ENCODE measurements at regions not wholly inside any gene's neighbourhood (a gene's known extent, or its start where the extent isn't known, plus 50 kb on each side); places are given as distances from the start of the nearest gene placed in this dataset.

DNA sequence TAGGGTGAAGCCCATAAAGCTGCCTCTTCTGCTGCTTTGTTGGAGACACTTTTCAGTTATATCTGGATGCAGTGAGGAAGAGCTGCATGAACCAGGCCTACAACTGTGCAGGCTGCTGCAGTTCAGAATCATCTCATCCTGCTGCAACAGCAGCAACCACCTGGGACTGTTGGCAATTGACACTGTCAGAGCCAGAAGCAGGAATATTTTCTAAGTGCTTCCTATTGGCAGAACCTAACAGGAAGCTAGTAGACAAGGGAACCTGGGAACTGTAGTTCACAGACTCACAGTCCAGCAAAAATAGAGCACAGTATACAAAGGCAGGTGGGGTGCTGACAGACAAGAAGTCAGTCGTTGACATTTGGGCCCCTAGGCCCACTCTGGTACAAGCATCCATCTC, 452.9 kb upstream of the SPRED2 start:
- Histone ChIP-seq H3K27me3 (ENCODE audit: control insufficient read depth, insufficient read depth, low read length) (peaks cover 2% of the 10 kb centered on the region), H3K4me2 (ENCODE audit: low read depth, low read length) (no peak overlapping the region), H3K9me3 (ENCODE audit: control insufficient read depth, insufficient read depth, low read length) (no peaks in the 10 kb centered on the region), H2BK15ac (ENCODE audit: low read depth, low read length) (no peak overlapping the region), H3K4ac (ENCODE audit: low read depth, low read length) (no peak overlapping the region), H2BK5ac (ENCODE audit: low read depth, low read length, poor library complexity, severe bottlenecking) (no peak overlapping the region), H2BK120ac (ENCODE audit: low read depth, low read length) (no peak overlapping the region), H3K27ac (ENCODE audit: insufficient read depth, low read length) (no peak overlapping the region), H3K4me1 (ENCODE audit: control insufficient read depth, insufficient read depth, low read length) (no peaks in the 10 kb centered on the region), H3K9me1 (ENCODE audit: insufficient read depth, low read length) (no peaks in the 10 kb centered on the region; the same call in 1 of the 2 replicates), H3K4me3 (ENCODE audit: insufficient read depth, low read depth, low read length) (no peak overlapping the region), H2AK9ac (replicated peaks; ENCODE audit: low read depth, low read length, poor library complexity) (no peak overlapping the region), H4K8ac (ENCODE audit: low read depth in 2 of 2, low read length in 2 of 2) (no peak overlapping the region), H2BK20ac (ENCODE audit: low read depth, low read length) (no peak overlapping the region), H3K79me1 (ENCODE audit: low read depth in 1 of 2, low read length in 2 of 2) (no peaks in the 10 kb centered on the region), H3K9ac (ENCODE audit: low read depth, low read length) (no peak overlapping the region), H3K18ac (ENCODE audit: low read depth, low read length) (no peak overlapping the region), H4K20me1 (ENCODE audit: insufficient read depth, low read length) (no peaks in the 10 kb centered on the region), H4K91ac (ENCODE audit: insufficient read depth, low read depth, low read length) (no peak overlapping the region), H2AK5ac (ENCODE audit: low read depth, low read length) (no peak overlapping the region), H3K36me3 (ENCODE audit: control insufficient read depth, insufficient read depth, low read length) (no peaks in the 10 kb centered on the region), H4K5ac (ENCODE audit: low read depth, low read length) (no peak overlapping the region), H2AFZ (replicated peaks; ENCODE audit: low read length, poor library complexity) (no peak overlapping the region), H3K23ac (ENCODE audit: low read depth, low read length) (no peak overlapping the region), H3K14ac (replicated peaks; ENCODE audit: low read depth, low read length) (no peak overlapping the region), H3K56ac (ENCODE audit: extremely low read depth, insufficient read depth, low read length) (no peak overlapping the region)
- WGBS, 2 experiments (ENCODE audit: extremely low coverage in 2 of 2, insufficient read length in 1 of 2) = no CpG with 5 or more reads among the region's 1 CpG
- intact Hi-C loops (cut with micrococcal nuclease) = no loop called here
- BruUV-seq (replicated peaks) = no TSS peak
- ChIA-PET CTCF (no interaction called here), POLR2A (ENCODE audit: unreplicated experiment) (no interaction called here)
- ATAC-seq (ENCODE audit: low read depth) = no peak
- DNase-seq = no peak
- in situ Hi-C loops (cut with MboI; ENCODE audit: low sequenced_read_pairs) = no loop called here
- dilution Hi-C loops (cut with HindIII; ENCODE audit: low sequenced_read_pairs, unreplicated experiment) = no loop called here
- no peak for TF ChIP-seq FOS (IDR thresholded peaks at IDR 0.05; ENCODE audit: low read depth, low read length)
- TF ChIP-seq MAZ (IDR thresholded peaks at IDR 0.05; ENCODE audit: borderline replicate concordance, low read depth, low read length) = no peak
- no peak for TF ChIP-seq RFX5 (IDR thresholded peaks at IDR 0.05; ENCODE audit: low read depth, low read length)
- no peak for TF ChIP-seq SMC3 (IDR thresholded peaks at IDR 0.05; ENCODE audit: low read depth, low read length)
- TF ChIP-seq, protein P1, sequence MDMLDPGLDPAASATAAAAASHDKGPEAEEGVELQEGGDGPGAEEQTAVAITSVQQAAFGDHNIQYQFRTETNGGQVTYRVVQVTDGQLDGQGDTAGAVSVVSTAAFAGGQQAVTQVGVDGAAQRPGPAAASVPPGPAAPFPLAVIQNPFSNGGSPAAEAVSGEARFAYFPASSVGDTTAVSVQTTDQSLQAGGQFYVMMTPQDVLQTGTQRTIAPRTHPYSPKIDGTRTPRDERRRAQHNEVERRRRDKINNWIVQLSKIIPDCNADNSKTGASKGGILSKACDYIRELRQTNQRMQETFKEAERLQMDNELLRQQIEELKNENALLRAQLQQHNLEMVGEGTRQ (IDR thresholded peaks at IDR 0.05; ENCODE audit: low read depth, low read length) = no peak
- no peak for TF ChIP-seq CHD1 (IDR thresholded peaks at IDR 0.05; ENCODE audit: low read depth, low read length)
- no peak for TF ChIP-seq NFE2L2 (IDR thresholded peaks at IDR 0.05; ENCODE audit: low read depth, low read length)
- no peak for TF ChIP-seq RAD21 (IDR thresholded peaks at IDR 0.05; ENCODE audit: low read length)
- TF ChIP-seq BHLHE40 (IDR thresholded peaks at IDR 0.05; ENCODE audit: low read depth, low read length) = no peak
- no peak for TF ChIP-seq ELK1 (IDR thresholded peaks at IDR 0.05; ENCODE audit: borderline replicate concordance, low read depth, low read length)

Measured in IMR-90 (cell line).